H1 (cell line): ENCODE measurements at regions not wholly inside any gene's neighbourhood (a gene's known extent, or its start where the extent isn't known, plus 50 kb on each side); places are given as distances from the start of the nearest gene placed in this dataset.

Experiments used
- ATF3 ChIP-seq: IDR thresholded peaks from 2 replicates; pipeline ENCODE4 v1.6.1; 2011; ENCODE audit warnings: low read depth, mild to moderate bottlenecking, low read length; ENCODE audit not compliant: insufficient read depth
- BCL11A ChIP-seq, 2 experiments: IDR thresholded peaks; one replicate each; pipeline ENCODE4 v1.6.1; 2011; ENCODE audit warnings: low read depth in 2 of 2, low read length in 2 of 2, mild to moderate bottlenecking in 2 of 2
- E2F6 ChIP-seq: IDR thresholded peaks from 2 replicates; pipeline ENCODE4 v1.6.1; 2012; ENCODE audit warnings: inconsistent platforms
- EGR1 ChIP-seq: IDR thresholded peaks from 2 replicates; pipeline ENCODE4 v1.6.1; 2011; ENCODE audit warnings: low read depth, low read length, borderline replicate concordance
- FOSL1 ChIP-seq: IDR thresholded peaks from 2 replicates; pipeline ENCODE4 v1.6.1; 2011; ENCODE audit warnings: mild to moderate bottlenecking, low read depth, low read length, moderate library complexity; ENCODE audit not compliant: insufficient read depth
- GTF2F1 ChIP-seq: IDR thresholded peaks from 2 replicates; pipeline ENCODE4 v1.6.1; 2012; ENCODE audit warnings: low read depth, low read length, improper control_type of control experiment, borderline replicate concordance
- NANOG ChIP-seq: IDR thresholded peaks from 2 replicates; pipeline ENCODE4 v1.6.1; 2011; ENCODE audit warnings: low read length, low read depth, mild to moderate bottlenecking, inconsistent platforms; ENCODE audit not compliant: insufficient read depth, poor library complexity, severe bottlenecking
- POLR2A ChIP-seq, 2 experiments: IDR thresholded peaks; 1 replicate in 1 of 2; 2 replicates in 1 of 2; pipeline ENCODE4 v1.6.1; 2011; ENCODE audit warnings: low read depth in 2 of 2, low read length in 2 of 2, mild to moderate bottlenecking in 2 of 2; ENCODE audit errors: control extremely low read depth in 1 of 2
- POLR2AphosphoS5 ChIP-seq: IDR thresholded peaks from 2 replicates; pipeline ENCODE4 v1.6.1; 2011; ENCODE audit warnings: low read depth, low read length
- RXRA ChIP-seq: IDR thresholded peaks from 2 replicates; pipeline ENCODE4 v1.6.1; 2011; ENCODE audit warnings: low read depth, mild to moderate bottlenecking, low read length, moderate library complexity; ENCODE audit not compliant: insufficient read depth
- TCF12 ChIP-seq: IDR thresholded peaks from 2 replicates; pipeline ENCODE4 v1.6.1; 2011; ENCODE audit warnings: low read depth, mild to moderate bottlenecking, low read length
- USF2 ChIP-seq: IDR thresholded peaks from 2 replicates; pipeline ENCODE4 v1.6.1; 2011; ENCODE audit warnings: low read length, improper control_type of control experiment
- ZNF274 ChIP-seq: IDR thresholded peaks from 2 replicates; pipeline ENCODE4 v1.7.0; 2012; ENCODE audit warnings: low read length, borderline replicate concordance; ENCODE audit errors: extremely low read depth
- TF ChIP-seq, protein P1 (sequence below), 3 experiments: IDR thresholded peaks; 1 replicate in 2 of 3; 2 replicates in 1 of 3; pipeline versions ENCODE4 v1.5.1 to v1.6.1; 2011; ENCODE audit warnings: low read length in 3 of 3, mild to moderate bottlenecking in 3 of 3, inconsistent platforms in 2 of 3, low read depth in 1 of 3, moderate library complexity in 1 of 3; ENCODE audit not compliant: insufficient read depth in 1 of 3; ENCODE audit errors: control extremely low read depth in 1 of 3

- no peak for TF ChIP-seq ZNF274
- TF ChIP-seq USF2: no peak
- no peak for TF ChIP-seq E2F6
- no peak for TF ChIP-seq POLR2AphosphoS5
- TF ChIP-seq EGR1: no peak
- no peak for TF ChIP-seq TCF12
- no peak for TF ChIP-seq NANOG
- TF ChIP-seq, protein P1, sequence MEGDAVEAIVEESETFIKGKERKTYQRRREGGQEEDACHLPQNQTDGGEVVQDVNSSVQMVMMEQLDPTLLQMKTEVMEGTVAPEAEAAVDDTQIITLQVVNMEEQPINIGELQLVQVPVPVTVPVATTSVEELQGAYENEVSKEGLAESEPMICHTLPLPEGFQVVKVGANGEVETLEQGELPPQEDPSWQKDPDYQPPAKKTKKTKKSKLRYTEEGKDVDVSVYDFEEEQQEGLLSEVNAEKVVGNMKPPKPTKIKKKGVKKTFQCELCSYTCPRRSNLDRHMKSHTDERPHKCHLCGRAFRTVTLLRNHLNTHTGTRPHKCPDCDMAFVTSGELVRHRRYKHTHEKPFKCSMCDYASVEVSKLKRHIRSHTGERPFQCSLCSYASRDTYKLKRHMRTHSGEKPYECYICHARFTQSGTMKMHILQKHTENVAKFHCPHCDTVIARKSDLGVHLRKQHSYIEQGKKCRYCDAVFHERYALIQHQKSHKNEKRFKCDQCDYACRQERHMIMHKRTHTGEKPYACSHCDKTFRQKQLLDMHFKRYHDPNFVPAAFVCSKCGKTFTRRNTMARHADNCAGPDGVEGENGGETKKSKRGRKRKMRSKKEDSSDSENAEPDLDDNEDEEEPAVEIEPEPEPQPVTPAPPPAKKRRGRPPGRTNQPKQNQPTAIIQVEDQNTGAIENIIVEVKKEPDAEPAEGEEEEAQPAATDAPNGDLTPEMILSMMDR (IDR thresholded peaks at IDR 0.05; ENCODE audit: control extremely low read depth in 1 of 3, insufficient read depth in 1 of 3, low read depth in 1 of 3, low read length in 3 of 3): no peak
- TF ChIP-seq POLR2A (IDR thresholded peaks at IDR 0.05; ENCODE audit: control extremely low read depth in 1 of 2, low read depth in 2 of 2, low read length in 2 of 2): no peak
- TF ChIP-seq ATF3: no peak
- no peak for TF ChIP-seq RXRA
- TF ChIP-seq FOSL1: no peak
- TF ChIP-seq BCL11A (IDR thresholded peaks at IDR 0.05; ENCODE audit: low read depth in 2 of 2, low read length in 2 of 2): no peak
- no peak for TF ChIP-seq GTF2F1
Measured at GRCh38 chr3:84126160-84126559, 832.6 kb upstream of the CADM2 start.
